WI38 (cell line): ENCODE measurements at regions not wholly inside any gene's neighbourhood (a gene's known extent, or its start where the extent isn't known, plus 50 kb on each side); places are given as distances from the start of the nearest gene placed in this dataset.

Experiments
- H3K4me3 ChIP-seq: 2 replicates; pipeline ENCODE4 v1.5.1; 2011; ENCODE audit warnings: low read depth, mild to moderate bottlenecking, control low read depth, low read length
- TF ChIP-seq, protein P1 (sequence below): IDR thresholded peaks from 2 replicates; pipeline ENCODE4 v1.5.1; 2012; ENCODE audit warnings: low read depth, mild to moderate bottlenecking, control low read depth, low read length

DNA sequence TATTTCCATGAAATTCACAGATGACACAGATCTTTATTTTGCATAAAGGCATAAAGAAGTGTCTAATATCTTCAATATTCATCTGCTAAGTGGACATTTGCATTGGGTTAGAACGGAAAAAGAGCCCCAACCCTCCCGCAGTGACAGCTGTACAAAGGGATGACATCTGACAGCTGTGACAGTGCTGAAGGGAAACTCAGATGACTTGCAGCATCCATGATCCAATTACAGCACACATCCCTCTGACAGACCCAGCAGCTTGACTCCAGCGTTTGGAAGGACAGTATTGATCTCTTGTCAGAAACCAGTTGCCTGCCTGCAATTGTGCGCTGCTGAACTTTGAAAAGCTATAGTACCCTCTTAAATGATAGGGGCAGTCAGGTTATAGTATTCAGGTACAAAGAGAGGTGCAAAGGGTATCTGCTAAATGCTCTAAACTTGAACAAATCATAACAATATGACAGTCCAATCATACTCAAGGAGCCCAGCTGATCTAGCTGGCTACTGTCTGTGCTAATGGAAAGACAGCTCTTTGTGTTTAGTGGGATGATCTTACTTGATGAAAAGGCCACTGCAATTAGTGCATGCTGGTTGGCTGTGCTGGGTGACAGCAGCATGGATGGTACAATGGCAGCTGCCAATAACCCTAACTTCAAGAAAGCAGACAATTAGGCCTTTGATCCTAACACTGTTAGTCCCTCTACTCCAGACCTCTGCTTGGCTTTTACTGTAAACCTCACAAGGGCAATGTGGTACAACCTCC is 599.2 kb downstream of the NR4A2 start:
- TF ChIP-seq, protein P1, sequence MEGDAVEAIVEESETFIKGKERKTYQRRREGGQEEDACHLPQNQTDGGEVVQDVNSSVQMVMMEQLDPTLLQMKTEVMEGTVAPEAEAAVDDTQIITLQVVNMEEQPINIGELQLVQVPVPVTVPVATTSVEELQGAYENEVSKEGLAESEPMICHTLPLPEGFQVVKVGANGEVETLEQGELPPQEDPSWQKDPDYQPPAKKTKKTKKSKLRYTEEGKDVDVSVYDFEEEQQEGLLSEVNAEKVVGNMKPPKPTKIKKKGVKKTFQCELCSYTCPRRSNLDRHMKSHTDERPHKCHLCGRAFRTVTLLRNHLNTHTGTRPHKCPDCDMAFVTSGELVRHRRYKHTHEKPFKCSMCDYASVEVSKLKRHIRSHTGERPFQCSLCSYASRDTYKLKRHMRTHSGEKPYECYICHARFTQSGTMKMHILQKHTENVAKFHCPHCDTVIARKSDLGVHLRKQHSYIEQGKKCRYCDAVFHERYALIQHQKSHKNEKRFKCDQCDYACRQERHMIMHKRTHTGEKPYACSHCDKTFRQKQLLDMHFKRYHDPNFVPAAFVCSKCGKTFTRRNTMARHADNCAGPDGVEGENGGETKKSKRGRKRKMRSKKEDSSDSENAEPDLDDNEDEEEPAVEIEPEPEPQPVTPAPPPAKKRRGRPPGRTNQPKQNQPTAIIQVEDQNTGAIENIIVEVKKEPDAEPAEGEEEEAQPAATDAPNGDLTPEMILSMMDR: no peak
- H3K4me3 ChIP-seq: no peak overlapping the region

DNA sequence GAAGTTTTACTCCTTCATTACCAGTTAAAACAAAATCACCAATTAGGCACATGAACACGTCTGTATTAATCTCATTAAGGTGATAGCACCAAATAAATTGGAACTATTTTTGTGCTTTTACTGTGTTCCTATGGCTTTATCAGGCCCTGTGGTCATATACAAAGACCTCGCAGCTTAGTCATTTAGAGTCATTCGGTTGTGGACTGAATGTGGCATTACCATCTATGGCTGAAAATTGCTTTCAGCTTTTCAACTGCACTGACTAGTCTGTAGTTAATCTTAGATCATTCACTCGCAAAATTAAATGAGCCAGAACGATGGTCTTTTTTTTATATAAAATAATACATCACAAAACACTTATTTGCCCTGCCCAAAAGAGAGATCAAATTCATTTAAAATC is 601.7 kb downstream of the NR4A2 start:
- H3K4me3 ChIP-seq: no peak overlapping the region
- TF ChIP-seq, protein P1: no peak

DNA sequence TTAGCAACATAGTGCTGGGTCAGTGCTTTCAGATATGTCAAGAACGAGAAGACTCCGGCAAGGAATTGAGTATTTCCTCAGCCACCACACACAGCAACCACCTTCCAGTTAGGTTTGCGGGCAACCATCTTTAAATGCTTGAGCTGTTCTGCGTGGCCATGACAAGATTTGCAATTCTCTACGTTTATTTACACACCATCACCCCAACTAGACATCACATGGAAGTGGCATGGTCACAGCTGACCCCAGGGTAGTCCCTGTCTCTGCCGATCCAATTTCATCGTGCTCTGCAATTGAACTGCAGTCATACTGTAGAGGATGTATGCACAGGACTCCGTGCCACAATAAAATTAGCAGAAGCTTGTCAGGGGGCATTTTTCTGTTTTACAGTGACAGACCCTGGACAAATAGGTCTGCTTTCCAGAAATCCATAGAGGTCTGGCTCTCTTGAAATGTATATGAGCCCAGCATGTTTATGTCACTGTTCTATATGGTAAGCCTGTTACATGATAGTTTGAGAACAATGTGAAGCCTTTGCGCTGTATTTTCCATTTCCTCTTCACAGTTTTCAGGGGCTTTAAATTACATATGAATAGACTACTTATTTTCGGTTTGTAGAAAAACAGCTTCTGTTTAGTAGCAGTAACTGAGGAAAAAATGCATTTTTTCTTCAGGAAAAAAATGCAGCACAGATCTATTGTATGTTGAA is 605.2 kb downstream of the NR4A2 start:
- H3K4me3 ChIP-seq: no peak overlapping the region

DNA sequence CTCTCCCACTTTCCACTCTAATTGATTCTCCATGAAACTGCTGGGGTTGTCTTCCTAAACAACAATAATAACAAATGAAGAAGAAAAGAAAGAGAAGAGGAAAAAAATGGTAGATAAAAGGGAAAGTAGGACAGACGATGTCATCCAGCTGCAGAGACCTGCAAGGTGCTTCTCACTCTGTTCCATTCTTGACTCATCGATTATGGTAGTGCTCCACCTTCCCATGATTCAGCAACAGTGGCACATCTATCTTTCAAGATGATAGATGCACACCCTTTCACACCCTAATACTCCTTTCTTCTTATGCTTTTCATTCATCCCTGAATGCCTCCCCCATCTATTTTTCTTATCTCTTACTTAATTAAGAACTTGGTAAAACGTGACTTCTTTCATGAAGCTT is 610.2 kb downstream of the NR4A2 start:
- TF ChIP-seq, protein P1: no peak

More for the DNA sequence above, 605.2 kb downstream of the NR4A2 start:
- TF ChIP-seq, protein P1: no peak

DNA sequence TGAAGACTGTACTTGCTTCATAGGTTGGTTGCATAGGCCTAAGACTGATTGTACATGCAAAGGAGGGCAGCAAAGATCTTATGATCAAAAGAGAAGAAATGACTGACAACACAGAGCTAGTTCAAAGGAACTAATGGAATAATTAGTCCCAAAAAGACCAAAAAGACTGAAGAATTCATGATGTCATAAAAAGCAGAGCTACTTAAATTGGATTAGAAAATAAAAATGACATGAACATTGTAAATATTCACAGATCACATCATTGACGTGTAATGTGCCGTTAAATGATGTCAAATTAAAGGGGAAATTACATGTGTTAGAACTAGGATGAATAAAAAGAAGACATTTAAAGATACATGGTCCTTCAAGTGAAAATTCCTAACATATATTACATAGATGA is 616.8 kb downstream of the NR4A2 start:
- TF ChIP-seq, protein P1: no peak
- H3K4me3 ChIP-seq: no peak overlapping the region

More for the DNA sequence above, 610.2 kb downstream of the NR4A2 start:
- H3K4me3 ChIP-seq: no peak overlapping the region

DNA sequence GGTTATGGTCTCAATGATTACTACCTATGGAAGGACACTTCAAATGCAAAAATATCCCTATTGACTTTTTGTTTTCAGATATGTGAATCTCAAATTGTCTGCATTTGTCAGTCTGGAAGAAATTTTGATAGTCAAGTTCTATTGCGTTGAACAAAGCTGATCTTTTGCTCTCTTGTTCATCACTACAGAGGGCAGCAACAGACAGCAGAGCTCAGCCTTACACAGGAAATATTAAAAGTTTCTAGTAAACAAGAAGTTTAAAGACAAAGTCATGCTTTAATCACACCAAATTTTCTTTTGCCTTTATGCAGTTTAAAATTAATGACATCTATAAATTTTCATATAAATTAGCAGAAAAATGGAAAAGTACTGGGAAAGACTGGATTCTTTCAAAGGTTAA is 617.5 kb downstream of the NR4A2 start:
- no peak overlapping the region for H3K4me3 ChIP-seq
- TF ChIP-seq, protein P1: no peak

DNA sequence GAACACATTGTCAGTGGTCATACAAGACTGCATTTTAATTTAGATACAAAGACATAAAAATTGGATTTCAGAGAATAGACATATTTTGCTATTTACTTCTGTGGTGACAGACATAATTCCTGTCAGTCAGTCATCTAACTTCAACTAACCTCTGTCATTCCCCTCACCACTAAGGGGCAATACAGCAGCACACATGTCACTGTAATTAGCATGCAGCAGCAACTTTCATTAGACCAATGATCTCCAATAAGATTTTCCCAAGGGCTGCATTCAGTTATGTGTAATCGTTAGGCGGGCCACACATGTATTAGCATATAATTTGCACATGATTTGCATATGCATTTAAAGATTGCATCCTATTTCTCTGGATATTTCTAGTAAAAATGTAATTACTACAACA is 624.5 kb downstream of the NR4A2 start:
- TF ChIP-seq, protein P1: no peak

More for the DNA sequence above, 624.5 kb downstream of the NR4A2 start:
- H3K4me3 ChIP-seq: no peak overlapping the region
